Transverse colon (tissue), 4 donors: ENCODE measurements at regions not wholly inside any gene's neighbourhood (a gene's known extent, or its start where the extent isn't known, plus 50 kb on each side); places are given as distances from the start of the nearest gene placed in this dataset.

Source experiments
- DNase-seq: peaks from one replicate; pipeline ENCODE4 v3.0.0-alpha.2; 2019
- H3K27ac ChIP-seq, 4 donors: fragments of 200-600 bp; sonication (generic); 2 replicates each; pipeline ENCODE4 v1.5.1; 2016 to 2018; ENCODE audit warnings: inconsistent platforms in 4 of 4
- H3K27me3 ChIP-seq: fragments of 200-600 bp; sonication (generic); 2 replicates; pipeline ENCODE4 v1.5.1; 2017; ENCODE audit warnings: inconsistent platforms
- H3K36me3 ChIP-seq, 4 donors: fragments of 200-600 bp; sonication (generic); 2 replicates each; pipeline ENCODE4 v1.5.1; 2017 to 2019; ENCODE audit warnings: inconsistent platforms in 4 of 4
- H3K4me1 ChIP-seq, 4 donors: fragments of 200-600 bp; sonication (generic); 2 replicates each; pipeline ENCODE4 v1.5.1; 2017 to 2020; ENCODE audit warnings: inconsistent platforms in 4 of 4
- H3K4me3 ChIP-seq, 4 donors: fragments of 200-600 bp; sonication (generic); 1 replicate in 1 of 4; 2 replicates in 3 of 4; pipeline versions ENCODE4 v1.5.1 to v1.6.1; 2017 to 2019; ENCODE audit warnings: inconsistent platforms in 4 of 4
- H3K9me3 ChIP-seq, 2 donors: fragments of 200-600 bp; sonication (generic); 2 replicates each; pipeline ENCODE4 v1.5.1; 2017 to 2019; ENCODE audit warnings: inconsistent platforms in 2 of 2
- CTCF ChIP-seq, 5 experiments: fragments of 200-600 bp in 3 of 5; fragments of 450-650 bp in 2 of 5; sonication (generic) in 3 of 5; IDR thresholded peaks; 1 replicate in 2 of 5; 2 replicates in 3 of 5; pipeline ENCODE4 v1.5.1; 2016 to 2017; ENCODE audit warnings: antibody characterized with exemption in 5 of 5, inconsistent platforms in 3 of 5, mild to moderate bottlenecking in 2 of 5, moderate library complexity in 1 of 5
- EP300 ChIP-seq: sonication (generic); formaldehyde crosslinking; IDR thresholded peaks from one replicate; pipeline ENCODE4 v1.6.1; 2017; ENCODE audit warnings: antibody characterized with exemption, low read depth
- POLR2A ChIP-seq: fragments of 450-650 bp; IDR thresholded peaks from one replicate; pipeline ENCODE4 v1.6.1; 2016; ENCODE audit warnings: antibody characterized with exemption, mild to moderate bottlenecking, moderate library complexity
- POLR2AphosphoS5 ChIP-seq, 3 donors: sonication (generic); formaldehyde crosslinking; IDR thresholded peaks; one replicate each; pipeline ENCODE4 v1.6.1; 2016; ENCODE audit warnings: antibody characterized with exemption in 3 of 3
- WGBS, 2 donors: methylation state at CpG; one replicate each; pipeline ENCODE4 v1.1.5; 2018; ENCODE audit warnings: low coverage in 1 of 2; 5-methylcytosine and 5-hydroxymethylcytosine counted together
- in situ Hi-C, 4 donors: fragments of 200-750 bp; cut with MboI; loops; one replicate each; pipeline versions ENCODE4 v1.15.0 to v1.15.1; 2017; ENCODE audit warnings: low sequenced_read_pairs in 3 of 4, low pct_ligation_motif_present in 1 of 4, low pct_unique_long_range_greater_than_20kb in 1 of 4
- intact Hi-C: fragments of 100-400 bp; cut with DNase I; formaldehyde crosslinking; loops from one replicate; pipeline ENCODE4 v1.15.1; 2023; ENCODE audit warnings: low total_unique reads

- TF ChIP-seq POLR2A (no peak), EP300 (no peak), CTCF (IDR thresholded peaks at IDR 0.05) (no peak), POLR2AphosphoS5 (IDR thresholded peaks at IDR 0.05) (no peak)
- in situ Hi-C loops = loop anchor here in 2 of 4 donors (25.0 kb wide), 1 partner anchor 535 kb away; no protein-coding TSS in a partner anchor
- Histone ChIP-seq H3K9me3 (no peaks in the 10 kb centered on the region), H3K27ac (no peak overlapping the region), H3K27me3 (no peaks in the 10 kb centered on the region), H3K4me3 (no peak overlapping the region), H3K36me3 (no peaks in the 10 kb centered on the region), H3K4me1 (no peaks in the 10 kb centered on the region)
- intact Hi-C loops = no loop called here
- no peak for DNase-seq
- WGBS, 2 donors = 93 to 100% methylated on average over 1 of the region's 1 CpG
These were observed 365.3 kb upstream of the ADGRL4 start for GRCh38 chr1:79371802-79372201.

GRCh38 chr1:79369091-79369490, 362.6 kb upstream of the ADGRL4 start:
- no peak for DNase-seq
- no peak overlapping the region for H3K27ac ChIP-seq
- no peaks in the 10 kb centered on the region for H3K9me3 ChIP-seq
- in situ Hi-C loops (loop anchor here in 2 of 4 donors (25.0 kb wide), 1 partner anchor 532 kb away; no protein-coding TSS in a partner anchor), intact Hi-C loops (no loop called here)
- H3K36me3 ChIP-seq = no peaks in the 10 kb centered on the region
- no peaks in the 10 kb centered on the region for H3K4me1 ChIP-seq
- no peaks in the 10 kb centered on the region for H3K27me3 ChIP-seq
- 48 to 68% methylated on average over 3 of the region's 3 CpGs for WGBS, 2 donors
- no peak for TF ChIP-seq POLR2A
- TF ChIP-seq EP300 = no peak
- no peak for TF ChIP-seq POLR2AphosphoS5 (IDR thresholded peaks at IDR 0.05)
- TF ChIP-seq CTCF (IDR thresholded peaks at IDR 0.05) = no peak
- H3K4me3 ChIP-seq = no peak overlapping the region

GRCh38 chr1:79364896-79365295, 358.4 kb upstream of the ADGRL4 start:
- intact Hi-C loops = loop anchor here (2.0 kb wide), 1 partner anchor 20 kb away; no protein-coding TSS in a partner anchor
- Histone ChIP-seq H3K36me3 (no peaks in the 10 kb centered on the region), H3K27ac (no peak overlapping the region), H3K9me3 (no peaks in the 10 kb centered on the region), H3K4me3 (no peak overlapping the region), H3K4me1 (no peaks in the 10 kb centered on the region), H3K27me3 (no peaks in the 10 kb centered on the region)
- DNase-seq = no peak
- 69 to 100% methylated on average over 1 of the region's 1 CpG for WGBS, 2 donors
- in situ Hi-C loops = loop anchor here in 2 of 4 donors (25.0 kb wide), 1 partner anchor 528 kb away; no protein-coding TSS in a partner anchor
- no peak for TF ChIP-seq POLR2A
- TF ChIP-seq POLR2AphosphoS5 (IDR thresholded peaks at IDR 0.05) = no peak
- TF ChIP-seq CTCF (IDR thresholded peaks at IDR 0.05) = no peak
- TF ChIP-seq EP300 = no peak

- no peaks in the 10 kb centered on the region for H3K27me3 ChIP-seq
- H3K9me3 ChIP-seq = no peaks in the 10 kb centered on the region
- no peak for DNase-seq
- H3K36me3 ChIP-seq = no peaks in the 10 kb centered on the region
- H3K4me1 ChIP-seq = no peaks in the 10 kb centered on the region
- no peak for TF ChIP-seq POLR2AphosphoS5 (IDR thresholded peaks at IDR 0.05)
- no peak for TF ChIP-seq EP300
- no peak for TF ChIP-seq POLR2A
- no peak for TF ChIP-seq CTCF (IDR thresholded peaks at IDR 0.05)
- in situ Hi-C loops = loop anchor here in 2 of 4 donors (25.0 kb wide), 1 partner anchor 526 kb away; no protein-coding TSS in a partner anchor
- H3K27ac ChIP-seq = no peak overlapping the region
- intact Hi-C loops = no loop called here
- no peak overlapping the region for H3K4me3 ChIP-seq
These were observed 356.9 kb upstream of the ADGRL4 start for GRCh38 chr1:79363430-79363829.
